ENCODE measurements at regions not wholly inside any gene's neighbourhood (a gene's known extent, or its start where the extent isn't known, plus 50 kb on each side); places are given as distances from the start of the nearest gene placed in this dataset.

- no peaks in the 10 kb centered on the region for H3K4me1 ChIP-seq (ENCODE audit: insufficient read depth, low read length)
- no peak overlapping the region for H3K4me3 Mint-ChIP-seq
- no peaks in the 10 kb centered on the region for H3K9me3 Mint-ChIP-seq
- TF ChIP-seq CTCF (IDR thresholded peaks at IDR 0.05): no peak
- no peaks in the 10 kb centered on the region for H3K36me3 ChIP-seq (ENCODE audit: insufficient read depth, low read length)
- ChIA-PET CTCF (interaction anchor here (0.7 kb wide), 1 partner anchor 1301 kb away, joined by 4 read pairs; no protein-coding TSS in a partner anchor), POLR2A (no interaction called here)
- intact Hi-C loops (cut with DNase I, micrococcal nuclease): no loop called here
- H3K27ac Mint-ChIP-seq: no peak overlapping the region
- no peaks in the 10 kb centered on the region for H3K9me3 ChIP-seq (ENCODE audit: control insufficient read depth in 1 of 2, insufficient read depth in 1 of 2, low read length in 2 of 2)
- no peak overlapping the region for H3K27ac ChIP-seq (ENCODE audit: low read depth in 1 of 2, low read length in 2 of 2)
- H3K4me1 Mint-ChIP-seq (ENCODE audit: low read depth): no peaks in the 10 kb centered on the region
- ATAC-seq (ENCODE audit: poor library complexity) (no peak), DNase-seq (no peak)
- no peak overlapping the region for H3K4me3 ChIP-seq (ENCODE audit: low read length)
- no peaks in the 10 kb centered on the region for H3K36me3 Mint-ChIP-seq (ENCODE audit: low read depth)
- no peaks in the 10 kb centered on the region for H3K27me3 Mint-ChIP-seq
- H3K27me3 ChIP-seq (ENCODE audit: control insufficient read depth in 1 of 2, insufficient read depth in 2 of 2, low read length in 2 of 2): no peaks in the 10 kb centered on the region
Observed at GRCh38 chr12:20175704-20176388, 192.5 kb upstream of the PDE3A start.

GRCh38 chr12:20181416-20182180, 186.7 kb upstream of the PDE3A start:
- no peak for ATAC-seq (ENCODE audit: poor library complexity)
- no peak for TF ChIP-seq CTCF (IDR thresholded peaks at IDR 0.05)
- H3K27me3 Mint-ChIP-seq: no peaks in the 10 kb centered on the region
- no peak overlapping the region for H3K4me3 Mint-ChIP-seq
- Histone ChIP-seq H3K27ac (ENCODE audit: low read depth in 1 of 2, low read length in 2 of 2) (no peak overlapping the region), H3K4me3 (ENCODE audit: low read length) (no peak overlapping the region), H3K36me3 (ENCODE audit: insufficient read depth, low read length) (no peaks in the 10 kb centered on the region), H3K9me3 (ENCODE audit: control insufficient read depth in 1 of 2, insufficient read depth in 1 of 2, low read length in 2 of 2) (peaks cover 0 to 4% of the 10 kb centered on the region in 2 experiments), H3K27me3 (ENCODE audit: control insufficient read depth in 1 of 2, insufficient read depth in 2 of 2, low read length in 2 of 2) (no peaks in the 10 kb centered on the region), H3K4me1 (ENCODE audit: insufficient read depth, low read length) (no peaks in the 10 kb centered on the region)
- CTCF ChIA-PET: no interaction called here
- H3K36me3 Mint-ChIP-seq (ENCODE audit: low read depth): no peaks in the 10 kb centered on the region
- POLR2A ChIA-PET: no interaction called here
- peaks cover 6% of the 10 kb centered on the region for H3K9me3 Mint-ChIP-seq
- intact Hi-C loops (cut with DNase I, micrococcal nuclease): no loop called here
- H3K27ac Mint-ChIP-seq: no peak overlapping the region
- no peak for DNase-seq
- H3K4me1 Mint-ChIP-seq (ENCODE audit: low read depth): no peaks in the 10 kb centered on the region

- peaks cover 6% of the 10 kb centered on the region for H3K9me3 Mint-ChIP-seq
- intact Hi-C loops (cut with DNase I, micrococcal nuclease): no loop called here
- POLR2A ChIA-PET: no interaction called here
- no peak overlapping the region for H3K4me3 ChIP-seq (ENCODE audit: low read length)
- H3K27ac Mint-ChIP-seq: no peak overlapping the region
- no peak for TF ChIP-seq CTCF (IDR thresholded peaks at IDR 0.05)
- no peak for ATAC-seq (ENCODE audit: poor library complexity)
- no peaks in the 10 kb centered on the region for H3K27me3 ChIP-seq (ENCODE audit: control insufficient read depth in 1 of 2, insufficient read depth in 2 of 2, low read length in 2 of 2)
- CTCF ChIA-PET: no interaction called here
- H3K4me1 Mint-ChIP-seq (ENCODE audit: low read depth): no peaks in the 10 kb centered on the region
- no peaks in the 10 kb centered on the region for H3K36me3 ChIP-seq (ENCODE audit: insufficient read depth, low read length)
- peaks cover 0 to 4% of the 10 kb centered on the region in 2 experiments for H3K9me3 ChIP-seq (ENCODE audit: control insufficient read depth in 1 of 2, insufficient read depth in 1 of 2, low read length in 2 of 2)
- H3K27me3 Mint-ChIP-seq: no peaks in the 10 kb centered on the region
- no peak overlapping the region for H3K27ac ChIP-seq (ENCODE audit: low read depth in 1 of 2, low read length in 2 of 2)
- no peaks in the 10 kb centered on the region for H3K36me3 Mint-ChIP-seq (ENCODE audit: low read depth)
- DNase-seq: no peak
- H3K4me1 ChIP-seq (ENCODE audit: insufficient read depth, low read length): no peaks in the 10 kb centered on the region
- H3K4me3 Mint-ChIP-seq: no peak overlapping the region
Observed at GRCh38 chr12:20183563-20183962, 184.8 kb upstream of the PDE3A start.

Data from CD4-positive, alpha-beta T cell (primary cell).